Ovary (tissue), 7 donors: ENCODE measurements at regions not wholly inside any gene's neighbourhood (a gene's known extent, or its start where the extent isn't known, plus 50 kb on each side); places are given as distances from the start of the nearest gene placed in this dataset.
"Not testable (repeated sequence)": the region's sequence is repeated elsewhere in the genome, so short reads cannot be mapped to it uniquely, and the experiment has no call there.

Experiments
- DNase-seq, 5 donors: peaks; one replicate each; pipeline ENCODE4 v3.0.0-alpha.2; 2019 to 2020
- H3K27ac ChIP-seq, 2 donors: fragments of 200-600 bp; one replicate each; pipeline versions ENCODE4 v1.5.1 to v1.8.0; 2019 to 2022
- H3K27me3 ChIP-seq: fragments of 200-600 bp; one replicate; pipeline ENCODE4 v1.8.0; 2022
- H3K36me3 ChIP-seq: fragments of 200-600 bp; sonication (generic); one replicate; pipeline ENCODE4 v1.5.1; 2019
- H3K4me1 ChIP-seq: one replicate; pipeline ENCODE4 v1.8.1; 2013; ENCODE audit warnings: mild to moderate bottlenecking, moderate library complexity; ENCODE audit not compliant: insufficient read depth
- H3K4me3 ChIP-seq: fragments of 200-600 bp; sonication (generic); one replicate; pipeline ENCODE4 v1.5.1; 2017
- H3K9me3 ChIP-seq, 2 donors: fragments of 200-600 bp in 1 of 2; sonication (generic) in 1 of 2; one replicate each; pipeline versions ENCODE4 v1.5.1 to v1.8.1; 2013 to 2019; ENCODE audit warnings: mild to moderate bottlenecking in 1 of 2, moderate library complexity in 1 of 2
- CTCF ChIP-seq, 3 donors: fragments of 450-650 bp in 2 of 3; fragments of 200-600 bp in 1 of 3; IDR thresholded peaks; one replicate each; pipeline versions ENCODE4 v1.5.1 to v1.8.0; 2016 to 2022; ENCODE audit warnings: antibody characterized with exemption in 3 of 3, mild to moderate bottlenecking in 1 of 3
- EP300 ChIP-seq: sonication (generic); formaldehyde crosslinking; IDR thresholded peaks from one replicate; pipeline ENCODE4 v1.6.1; 2017; ENCODE audit warnings: antibody characterized with exemption
- POLR2A ChIP-seq: fragments of 450-650 bp; IDR thresholded peaks from one replicate; pipeline ENCODE4 v1.6.1; 2017; ENCODE audit warnings: antibody characterized with exemption, mild to moderate bottlenecking, moderate library complexity
- WGBS, 3 donors: extraction: QIAGEN DNeasy Blood & Tissue Kit in 1 of 3; methylation state at CpG; one replicate each; pipeline versions ENCODE4 v1.1.5 to v1.1.7; 2013 to 2017; 5-methylcytosine and 5-hydroxymethylcytosine counted together
- intact Hi-C, 4 donors: fragments of 100-400 bp; cut with DNase I; formaldehyde crosslinking; loops; one replicate each; pipeline versions ENCODE4 v1.11.0 to v1.15.1; 2022 to 2023
- donor health status: DM: no; HTN: no; CAD: no; lungs with moderate emphysema.
- donor health status: DM: no; HTN: no; CAD: no.
- donor health status: Bipolar disorder and iron deficiency.
- donor health status: DM: no; HTN: no; CAD: no.
- donor health status: DM: yes; HTN: yes; CAD: no.

GRCh38 chr16:29256501-29256981 is 150.0 kb downstream of the NPIPB11 start:
- intact Hi-C loops: loop anchor here in 2 of 4 donors (5.0 to 10.0 kb wide), 2 partner anchors 139 to 142 kb away; no protein-coding TSS in a partner anchor
- DNase-seq: peak in 4 of 5 donors; percentile 26 to 53 (median 45)
- Histone ChIP-seq H3K4me3 (no peak overlapping the region), H3K9me3 (no peaks in the 10 kb centered on the region), H3K27me3 (no peaks in the 10 kb centered on the region), H3K4me1 (peaks cover 33% of the 10 kb centered on the region), H3K36me3 (no peaks in the 10 kb centered on the region), H3K27ac (peak overlapping the region in 1 of 2 donors; percentile 90)
- WGBS, 3 donors: 67 to 78% (median 77%) methylated on average over 27 of the region's 27 CpGs
- TF ChIP-seq EP300 (no peak), CTCF (IDR thresholded peaks at IDR 0.05) (no peak), POLR2A (no peak)

GRCh38 chr16:29255957-29256356 is 150.6 kb downstream of the NPIPB11 start:
- peak overlapping the region; percentile 65 to 90 for H3K27ac ChIP-seq
- peaks cover 29% of the 10 kb centered on the region for H3K4me1 ChIP-seq
- H3K9me3 ChIP-seq, H3K27me3 ChIP-seq, H3K36me3 ChIP-seq, H3K4me3 ChIP-seq: not testable (repeated sequence)
- 3 to 28% (median 10%) methylated on average over 6 of the region's 6 CpGs for WGBS, 3 donors
- peak in 4 of 5 donors; percentile 33 to 54 (median 48) for DNase-seq
- intact Hi-C loops: loop anchor here in 2 of 4 donors (5.0 to 10.0 kb wide), 2 partner anchors 139 to 141 kb away; no protein-coding TSS in a partner anchor

GRCh38 chr16:29255496-29255796 is 151.1 kb downstream of the NPIPB11 start:
- WGBS, 3 donors: 7 to 34% (median 23%) methylated on average over 6 to 13 of the region's 13 CpGs
- intact Hi-C loops: loop anchor here in 2 of 4 donors (5.0 to 10.0 kb wide), 2 partner anchors 138 to 141 kb away; no protein-coding TSS in a partner anchor
- H3K9me3 ChIP-seq, H3K4me3 ChIP-seq, H3K36me3 ChIP-seq, H3K27me3 ChIP-seq: not testable (repeated sequence)
- peak in 2 of 5 donors; percentile 41 to 49 for DNase-seq
- Histone ChIP-seq H3K4me1 (peaks cover 29% of the 10 kb centered on the region), H3K27ac (peak overlapping the region; percentile 88 to 90)

GRCh38 chr16:29254676-29255495 is 151.6 kb downstream of the NPIPB11 start:
- Histone ChIP-seq H3K4me3 (no peak overlapping the region), H3K27me3 (no peaks in the 10 kb centered on the region), H3K36me3 (no peaks in the 10 kb centered on the region), H3K9me3 (no peaks in the 10 kb centered on the region), H3K4me1 (peaks cover 27% of the 10 kb centered on the region), H3K27ac (peak overlapping the region; percentile 88 to 90)
- intact Hi-C loops: loop anchor here in 2 of 4 donors (5.0 to 10.0 kb wide), 3 partner anchors 58 to 140 kb away; no protein-coding TSS in a partner anchor
- TF ChIP-seq CTCF (IDR thresholded peaks at IDR 0.05) (no peak), EP300 (no peak), POLR2A (no peak)
- peak in 4 of 5 donors; percentile 34 to 62 (median 58) for DNase-seq
- whole genome bisulfite sequencing, 3 donors: 50 to 71% (median 65%) methylated on average over 30 to 33 of the region's 33 CpGs

GRCh38 chr16:29253716-29254590 is 152.6 kb downstream of the NPIPB11 start:
- DNase-seq: peak in 2 of 5 donors; percentile 45 to 46
- not testable (repeated sequence) for H3K36me3 ChIP-seq, H3K9me3 ChIP-seq, H3K4me3 ChIP-seq, H3K27me3 ChIP-seq
- H3K4me1 ChIP-seq: peaks cover 22% of the 10 kb centered on the region
- intact Hi-C loops: loop anchor here in 2 of 4 donors (5.0 to 10.0 kb wide), 2 partner anchors 57 to 139 kb away; no protein-coding TSS in a partner anchor
- peak overlapping the region; percentile 88 to 90 for H3K27ac ChIP-seq
- 46 to 65% (median 61%) methylated on average over 35 of the region's 35 CpGs for WGBS, 3 donors

GRCh38 chr16:29253066-29253590 is 153.4 kb downstream of the NPIPB11 start:
- 81 to 90% (median 89%) methylated on average over 7 of the region's 7 CpGs for WGBS, 3 donors
- intact Hi-C loops: loop anchor here in 2 of 4 donors (5.0 to 10.0 kb wide), 2 partner anchors 56 to 138 kb away; no protein-coding TSS in a partner anchor
- H3K9me3 ChIP-seq, H3K36me3 ChIP-seq, H3K27me3 ChIP-seq, H3K4me3 ChIP-seq: not testable (repeated sequence)
- H3K4me1 ChIP-seq: peaks cover 22% of the 10 kb centered on the region
- peak overlapping the region in 1 of 2 donors; percentile 83 for H3K27ac ChIP-seq
- DNase-seq: peak in 1 of 5 donors; percentile 35

GRCh38 chr16:29252311-29252710 is 154.2 kb downstream of the NPIPB11 start:
- Histone ChIP-seq H3K4me1 (peaks cover 17% of the 10 kb centered on the region), H3K27ac (peak overlapping the region in 1 of 2 donors; percentile 83)
- H3K36me3 ChIP-seq, H3K27me3 ChIP-seq, H3K4me3 ChIP-seq, H3K9me3 ChIP-seq: not testable (repeated sequence)
- intact Hi-C loops: loop anchor here in 2 of 4 donors (5.0 to 10.0 kb wide), 2 partner anchors 55 to 138 kb away; no protein-coding TSS in a partner anchor
- WGBS, 3 donors: 81 to 92% (median 90%) methylated on average over 14 of the region's 14 CpGs
- DNase-seq: peak in 2 of 5 donors; percentile 36 to 38

GRCh38 chr16:29251571-29252011 is 154.9 kb downstream of the NPIPB11 start:
- DNase-seq: peak in 4 of 5 donors; percentile 57 to 76 (median 68)
- WGBS, 3 donors: 10 to 48% (median 14%) methylated on average over 21 of the region's 21 CpGs
- intact Hi-C loops: loop anchor here in 2 of 4 donors (5.0 to 10.0 kb wide), 2 partner anchors 54 to 137 kb away; no protein-coding TSS in a partner anchor
- Histone ChIP-seq H3K27ac (peak overlapping the region in 1 of 2 donors; percentile 83), H3K4me1 (peaks cover 15% of the 10 kb centered on the region)
- not testable (repeated sequence) for H3K36me3 ChIP-seq, H3K4me3 ChIP-seq, H3K27me3 ChIP-seq, H3K9me3 ChIP-seq
